ENCODE measurements at regions not wholly inside any gene's neighbourhood (a gene's known extent, or its start where the extent isn't known, plus 50 kb on each side); places are given as distances from the start of the nearest gene placed in this dataset.

DNA sequence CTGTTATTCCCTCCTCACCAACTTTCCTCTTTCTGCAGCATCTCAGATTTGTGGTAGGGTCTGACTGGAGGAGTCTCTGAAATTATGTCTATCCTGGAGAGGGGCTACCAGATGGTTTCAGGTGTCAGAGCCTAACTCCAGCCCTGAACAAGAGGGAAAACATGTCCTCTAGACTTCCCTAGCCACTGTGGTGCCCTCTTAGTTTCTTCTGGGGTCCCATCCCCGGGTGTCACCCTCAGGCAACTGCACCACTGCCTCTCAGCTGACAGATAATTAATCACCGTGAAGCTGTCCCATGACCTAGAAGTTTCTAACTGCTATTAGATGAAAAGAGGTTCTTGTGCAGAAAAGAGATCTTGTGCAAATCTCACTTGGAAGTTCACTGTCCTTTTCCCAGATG lies 95.1 kb upstream of the CELF4 start:
- 68 to 75% methylated on average over 2 of the region's 2 CpGs for WGBS, 2 donors
- Histone ChIP-seq H3K4me1 (no peaks in the 10 kb centered on the region), H3K4me3 (no peak overlapping the region), H3K9me3 (no peaks in the 10 kb centered on the region), H3K27ac (no peak overlapping the region), H3K27me3 (no peaks in the 10 kb centered on the region), H3K36me3 (no peaks in the 10 kb centered on the region)
- no peak for ATAC-seq (ENCODE audit: low FRiP score in 2 of 2)
- no peak for TF ChIP-seq EP300 (IDR thresholded peaks at IDR 0.05)
- no peak for TF ChIP-seq POLR2A (IDR thresholded peaks at IDR 0.05)
- TF ChIP-seq POLR2AphosphoS5 (IDR thresholded peaks at IDR 0.05): no peak
- DNase-seq: no peak

DNA sequence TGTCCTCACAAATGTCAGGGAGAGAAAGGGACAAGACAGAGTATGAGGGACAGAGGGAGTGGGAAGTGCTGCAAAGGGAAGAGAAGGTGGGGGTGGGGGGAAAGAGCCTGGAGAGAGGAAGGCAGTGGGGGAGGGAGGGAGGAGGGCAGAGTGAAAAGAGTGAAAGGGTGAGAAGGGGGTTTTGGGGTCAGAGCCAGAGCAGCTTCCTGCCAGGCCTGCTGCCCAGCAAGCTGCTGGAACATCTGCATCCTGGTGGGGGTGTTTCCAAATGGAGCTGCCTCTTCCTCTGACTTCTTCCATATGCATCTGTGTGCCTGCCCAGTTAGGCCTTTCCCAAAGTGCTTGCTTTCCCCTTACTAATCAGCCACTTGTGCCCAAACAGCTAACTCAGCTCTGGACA lies 94.3 kb upstream of the CELF4 start:
- DNase-seq (no peak), ATAC-seq (ENCODE audit: low FRiP score in 2 of 2) (no peak)
- Histone ChIP-seq H3K4me3 (no peak overlapping the region), H3K27me3 (no peaks in the 10 kb centered on the region), H3K36me3 (no peaks in the 10 kb centered on the region), H3K27ac (no peak overlapping the region), H3K4me1 (no peaks in the 10 kb centered on the region), H3K9me3 (no peaks in the 10 kb centered on the region)
- TF ChIP-seq POLR2A (IDR thresholded peaks at IDR 0.05): no peak
- TF ChIP-seq, protein P1, sequence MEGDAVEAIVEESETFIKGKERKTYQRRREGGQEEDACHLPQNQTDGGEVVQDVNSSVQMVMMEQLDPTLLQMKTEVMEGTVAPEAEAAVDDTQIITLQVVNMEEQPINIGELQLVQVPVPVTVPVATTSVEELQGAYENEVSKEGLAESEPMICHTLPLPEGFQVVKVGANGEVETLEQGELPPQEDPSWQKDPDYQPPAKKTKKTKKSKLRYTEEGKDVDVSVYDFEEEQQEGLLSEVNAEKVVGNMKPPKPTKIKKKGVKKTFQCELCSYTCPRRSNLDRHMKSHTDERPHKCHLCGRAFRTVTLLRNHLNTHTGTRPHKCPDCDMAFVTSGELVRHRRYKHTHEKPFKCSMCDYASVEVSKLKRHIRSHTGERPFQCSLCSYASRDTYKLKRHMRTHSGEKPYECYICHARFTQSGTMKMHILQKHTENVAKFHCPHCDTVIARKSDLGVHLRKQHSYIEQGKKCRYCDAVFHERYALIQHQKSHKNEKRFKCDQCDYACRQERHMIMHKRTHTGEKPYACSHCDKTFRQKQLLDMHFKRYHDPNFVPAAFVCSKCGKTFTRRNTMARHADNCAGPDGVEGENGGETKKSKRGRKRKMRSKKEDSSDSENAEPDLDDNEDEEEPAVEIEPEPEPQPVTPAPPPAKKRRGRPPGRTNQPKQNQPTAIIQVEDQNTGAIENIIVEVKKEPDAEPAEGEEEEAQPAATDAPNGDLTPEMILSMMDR (IDR thresholded peaks at IDR 0.05): no peak

DNA sequence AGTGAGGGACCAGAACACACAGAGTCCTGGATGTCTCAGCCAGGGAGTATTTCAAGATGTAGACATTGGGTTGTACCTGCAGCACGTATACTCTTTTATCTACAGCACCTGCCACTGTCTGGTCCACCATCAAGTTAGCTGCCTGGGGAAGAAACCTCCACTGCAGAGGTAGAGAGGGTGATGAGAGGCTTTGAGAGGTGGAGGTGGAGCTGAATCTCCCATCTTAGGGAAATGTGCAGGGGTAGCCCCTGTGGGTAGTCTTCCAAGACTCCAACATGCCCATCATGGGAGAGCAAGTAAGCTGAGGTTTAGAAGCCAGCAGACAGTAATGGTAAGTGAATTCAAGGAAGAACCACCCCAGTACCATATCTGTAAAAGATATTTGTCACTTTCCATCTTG lies 93.3 kb upstream of the CELF4 start:
- DNase-seq: no peak
- no peaks in the 10 kb centered on the region for H3K36me3 ChIP-seq
- TF ChIP-seq EP300 (IDR thresholded peaks at IDR 0.05): no peak
- no peak for TF ChIP-seq POLR2AphosphoS5 (IDR thresholded peaks at IDR 0.05)
- TF ChIP-seq, protein P1 (IDR thresholded peaks at IDR 0.05): no peak
- no peak for TF ChIP-seq POLR2A (IDR thresholded peaks at IDR 0.05)
- 71 to 80% methylated on average over 1 of the region's 1 CpG for WGBS, 2 donors
- H3K27ac ChIP-seq: no peak overlapping the region
- H3K9me3 ChIP-seq: no peaks in the 10 kb centered on the region
- no peaks in the 10 kb centered on the region for H3K27me3 ChIP-seq
- no peaks in the 10 kb centered on the region for H3K4me1 ChIP-seq
- H3K4me3 ChIP-seq: no peak overlapping the region
- no peak for ATAC-seq (ENCODE audit: low FRiP score in 2 of 2)

DNA sequence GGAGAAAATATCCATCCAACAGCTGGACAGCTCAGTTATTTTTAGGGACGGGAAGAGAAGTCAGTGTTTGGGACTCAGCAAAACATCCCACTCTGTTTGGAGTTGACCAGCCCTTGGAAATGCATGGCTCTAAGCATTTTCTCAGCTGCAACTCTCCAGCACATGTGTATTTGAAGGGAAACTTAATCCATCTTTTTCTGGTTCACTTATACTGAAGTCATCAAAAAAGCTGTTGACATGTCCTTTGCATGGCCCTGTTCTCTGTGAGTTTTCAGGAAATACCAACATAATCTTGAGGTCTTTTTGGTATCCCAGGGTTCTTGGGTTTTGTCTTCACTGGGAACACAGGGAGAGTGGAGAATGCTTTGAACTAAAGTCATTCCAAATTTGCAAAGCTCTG lies 91.9 kb upstream of the CELF4 start:
- DNase-seq: no peak
- no peaks in the 10 kb centered on the region for H3K36me3 ChIP-seq
- H3K27me3 ChIP-seq: no peaks in the 10 kb centered on the region
- H3K9me3 ChIP-seq: no peaks in the 10 kb centered on the region
- no peak overlapping the region for H3K27ac ChIP-seq
- no peak for TF ChIP-seq POLR2A (IDR thresholded peaks at IDR 0.05)
- no peak for TF ChIP-seq EP300 (IDR thresholded peaks at IDR 0.05)
- no peak for TF ChIP-seq POLR2AphosphoS5 (IDR thresholded peaks at IDR 0.05)
- TF ChIP-seq, protein P1 (IDR thresholded peaks at IDR 0.05): no peak
- no peak overlapping the region for H3K4me3 ChIP-seq
- WGBS, 2 donors: 45 to 61% methylated on average over 1 of the region's 1 CpG
- ATAC-seq (ENCODE audit: low FRiP score in 2 of 2): no peak
- H3K4me1 ChIP-seq: no peaks in the 10 kb centered on the region

DNA sequence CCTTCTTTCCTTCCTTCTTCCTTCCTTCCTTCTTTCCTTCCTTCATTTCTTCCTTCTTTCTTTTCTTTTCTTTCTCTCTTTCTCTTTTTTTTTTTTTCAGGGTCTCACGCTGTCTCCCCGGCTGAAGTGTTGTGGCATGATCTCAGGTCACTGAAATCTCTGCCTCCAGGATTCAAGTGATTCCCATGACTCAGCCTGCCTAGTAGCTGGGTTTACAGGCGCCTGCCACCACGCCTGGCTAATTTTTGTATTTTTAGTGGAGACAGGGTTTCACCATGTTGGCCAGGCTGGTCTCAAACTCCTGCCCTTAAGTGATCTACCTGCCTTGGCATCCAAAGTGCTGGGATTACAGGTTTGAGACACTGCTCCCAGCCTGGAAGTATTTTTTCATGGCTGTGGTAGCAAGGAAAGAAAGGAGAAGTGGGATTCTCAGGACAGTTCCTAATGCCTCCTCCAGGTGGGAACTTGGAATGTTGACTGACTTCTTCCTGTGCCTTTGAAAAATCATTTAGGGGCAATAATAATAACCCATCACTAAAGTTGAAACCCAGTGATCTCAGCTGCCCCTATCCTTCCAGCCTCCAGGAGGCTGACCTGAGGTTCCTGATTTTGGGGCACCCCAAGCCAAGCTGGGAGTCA lies 89.3 kb upstream of the CELF4 start:
- Histone ChIP-seq H3K9me3 (no peaks in the 10 kb centered on the region), H3K27ac (no peak overlapping the region), H3K4me1 (no peaks in the 10 kb centered on the region), H3K4me3 (no peak overlapping the region), H3K36me3 (no peaks in the 10 kb centered on the region), H3K27me3 (no peaks in the 10 kb centered on the region)
- no peak for ATAC-seq (ENCODE audit: low FRiP score in 2 of 2)
- 89 to 94% methylated on average over 4 of the region's 4 CpGs for WGBS, 2 donors
- no peak for TF ChIP-seq POLR2AphosphoS5 (IDR thresholded peaks at IDR 0.05)
- no peak for TF ChIP-seq POLR2A (IDR thresholded peaks at IDR 0.05)
- TF ChIP-seq, protein P1 (IDR thresholded peaks at IDR 0.05): no peak
- no peak for TF ChIP-seq EP300 (IDR thresholded peaks at IDR 0.05)
- DNase-seq: no peak
